WI38 (cell line): ENCODE measurements at regions not wholly inside any gene's neighbourhood (a gene's known extent, or its start where the extent isn't known, plus 50 kb on each side); places are given as distances from the start of the nearest gene placed in this dataset.

Experiments
- H3K4me3 ChIP-seq: 2 replicates; pipeline ENCODE4 v1.5.1; 2011; ENCODE audit warnings: low read depth, mild to moderate bottlenecking, control low read depth, low read length
- TF ChIP-seq, protein P1 (sequence below): IDR thresholded peaks from 2 replicates; pipeline ENCODE4 v1.5.1; 2012; ENCODE audit warnings: low read depth, mild to moderate bottlenecking, control low read depth, low read length

DNA sequence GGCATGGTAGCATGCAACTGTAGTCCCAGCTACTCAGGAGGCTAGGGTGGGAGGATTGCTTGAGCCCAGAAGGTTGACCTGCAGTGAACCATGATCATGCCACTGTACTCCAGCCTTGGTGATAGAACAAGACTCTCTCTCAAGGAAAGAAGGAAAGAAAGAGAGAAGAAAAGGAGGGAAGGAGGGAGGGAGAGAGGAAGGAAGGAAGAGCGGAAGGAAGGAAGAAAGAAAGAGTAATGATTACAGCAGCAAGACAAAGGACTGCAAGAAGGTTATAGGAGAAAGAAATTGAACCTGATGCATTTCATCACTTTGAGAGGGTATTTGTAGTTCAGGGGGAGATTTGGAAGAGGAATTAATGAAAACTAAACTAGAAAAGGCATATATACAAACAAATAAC is 155.7 kb downstream of the LACC1 start:
- no peak overlapping the region for H3K4me3 ChIP-seq
- TF ChIP-seq, protein P1, sequence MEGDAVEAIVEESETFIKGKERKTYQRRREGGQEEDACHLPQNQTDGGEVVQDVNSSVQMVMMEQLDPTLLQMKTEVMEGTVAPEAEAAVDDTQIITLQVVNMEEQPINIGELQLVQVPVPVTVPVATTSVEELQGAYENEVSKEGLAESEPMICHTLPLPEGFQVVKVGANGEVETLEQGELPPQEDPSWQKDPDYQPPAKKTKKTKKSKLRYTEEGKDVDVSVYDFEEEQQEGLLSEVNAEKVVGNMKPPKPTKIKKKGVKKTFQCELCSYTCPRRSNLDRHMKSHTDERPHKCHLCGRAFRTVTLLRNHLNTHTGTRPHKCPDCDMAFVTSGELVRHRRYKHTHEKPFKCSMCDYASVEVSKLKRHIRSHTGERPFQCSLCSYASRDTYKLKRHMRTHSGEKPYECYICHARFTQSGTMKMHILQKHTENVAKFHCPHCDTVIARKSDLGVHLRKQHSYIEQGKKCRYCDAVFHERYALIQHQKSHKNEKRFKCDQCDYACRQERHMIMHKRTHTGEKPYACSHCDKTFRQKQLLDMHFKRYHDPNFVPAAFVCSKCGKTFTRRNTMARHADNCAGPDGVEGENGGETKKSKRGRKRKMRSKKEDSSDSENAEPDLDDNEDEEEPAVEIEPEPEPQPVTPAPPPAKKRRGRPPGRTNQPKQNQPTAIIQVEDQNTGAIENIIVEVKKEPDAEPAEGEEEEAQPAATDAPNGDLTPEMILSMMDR: no peak

DNA sequence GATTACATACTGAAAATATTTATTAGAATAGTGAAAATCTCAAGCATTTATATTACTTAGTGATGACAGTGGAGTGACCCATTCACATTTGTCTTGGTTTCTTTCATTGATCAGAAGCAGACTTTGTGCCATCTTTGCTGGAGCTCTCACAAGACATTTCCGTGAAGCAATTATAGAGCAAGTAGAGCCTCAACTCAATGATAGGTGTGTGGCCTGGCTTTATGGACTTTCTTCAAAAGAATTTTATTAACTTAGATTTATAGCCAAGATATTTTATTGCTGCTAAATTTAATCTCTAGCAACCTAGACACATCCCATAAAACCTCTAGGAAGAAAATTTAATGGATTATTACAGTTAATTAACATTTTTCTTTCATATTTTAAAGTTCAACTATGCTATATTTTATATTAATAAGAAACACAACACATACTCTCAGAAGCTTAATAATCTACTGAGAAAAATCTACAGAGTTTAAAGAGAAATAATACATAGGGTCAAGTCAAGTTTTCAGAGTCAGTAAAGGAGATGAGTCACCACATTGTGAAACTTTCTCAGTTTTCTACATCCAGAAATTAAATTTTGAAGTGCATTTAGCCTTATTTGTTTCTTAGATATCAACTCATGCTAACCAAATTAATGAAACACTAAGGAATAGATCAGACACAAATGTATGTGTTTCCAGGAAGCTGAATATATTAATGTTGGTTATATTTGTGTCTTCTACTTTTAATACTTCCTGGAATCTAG is 160.5 kb downstream of the LACC1 start:
- TF ChIP-seq, protein P1: no peak
- H3K4me3 ChIP-seq: no peak overlapping the region

DNA sequence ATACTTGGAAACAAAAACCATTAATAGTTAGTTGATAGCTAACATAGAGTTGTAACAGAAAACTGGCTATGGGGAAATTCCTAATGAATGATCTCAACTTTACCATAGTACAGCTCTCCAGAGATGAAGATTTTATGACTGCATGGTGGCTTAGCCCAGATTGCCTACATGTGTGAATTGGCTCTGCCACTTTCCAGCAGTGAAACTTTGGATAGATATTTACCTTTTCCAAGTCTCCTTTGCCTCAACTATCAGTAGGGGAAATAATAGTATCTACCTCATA is 161.1 kb downstream of the LACC1 start:
- TF ChIP-seq, protein P1: no peak
- no peak overlapping the region for H3K4me3 ChIP-seq

DNA sequence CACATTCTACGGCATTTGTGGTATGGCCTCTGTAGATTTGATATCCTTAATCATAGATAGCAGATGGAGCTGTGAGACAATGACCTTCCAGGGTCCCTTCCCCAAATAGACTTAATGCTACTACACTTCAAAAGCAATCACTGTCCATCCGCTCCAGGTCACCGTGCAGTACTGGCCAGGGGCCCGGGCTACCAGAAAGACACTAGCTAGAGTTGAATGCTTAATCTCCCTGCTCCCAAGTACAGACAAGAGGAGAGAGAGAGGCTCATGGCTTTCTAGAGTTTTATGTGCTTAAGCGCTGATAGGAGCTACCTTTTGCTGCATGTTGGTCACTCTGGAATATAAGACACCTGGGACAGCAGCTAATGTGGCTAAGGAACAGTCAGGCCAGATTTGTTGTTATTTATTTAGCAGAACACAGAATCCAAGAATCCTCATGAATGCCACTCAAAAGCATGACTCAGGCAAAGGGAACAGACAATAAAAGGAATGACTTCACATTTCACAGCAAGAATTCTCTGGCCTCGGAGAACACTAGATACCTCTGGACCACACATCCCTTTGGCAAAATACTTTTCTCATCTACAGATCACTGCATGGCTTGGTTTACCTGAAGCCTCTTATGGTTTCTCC is 165.0 kb downstream of the LACC1 start:
- TF ChIP-seq, protein P1: no peak

DNA sequence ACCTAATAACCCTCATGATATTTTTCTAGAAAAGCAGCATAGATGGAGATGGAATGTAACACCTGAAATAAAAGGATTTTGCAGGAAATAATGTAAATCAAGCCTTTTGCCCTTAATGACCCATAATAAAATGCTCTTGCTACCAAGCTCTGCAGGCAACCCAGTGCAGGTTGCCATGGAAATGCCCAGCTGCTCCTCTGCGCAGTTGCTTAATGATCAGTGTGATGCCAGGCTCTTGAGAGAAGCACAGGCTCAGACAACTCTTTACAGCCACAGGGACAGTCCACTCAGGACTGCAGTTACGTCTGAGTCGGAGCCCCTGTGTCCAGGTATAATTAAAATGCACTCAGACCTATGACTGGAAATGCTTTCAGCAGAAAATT is 165.5 kb downstream of the LACC1 start:
- TF ChIP-seq, protein P1: no peak
- H3K4me3 ChIP-seq: no peak overlapping the region

More for the DNA sequence above, 165.0 kb downstream of the LACC1 start:
- H3K4me3 ChIP-seq: no peak overlapping the region

DNA sequence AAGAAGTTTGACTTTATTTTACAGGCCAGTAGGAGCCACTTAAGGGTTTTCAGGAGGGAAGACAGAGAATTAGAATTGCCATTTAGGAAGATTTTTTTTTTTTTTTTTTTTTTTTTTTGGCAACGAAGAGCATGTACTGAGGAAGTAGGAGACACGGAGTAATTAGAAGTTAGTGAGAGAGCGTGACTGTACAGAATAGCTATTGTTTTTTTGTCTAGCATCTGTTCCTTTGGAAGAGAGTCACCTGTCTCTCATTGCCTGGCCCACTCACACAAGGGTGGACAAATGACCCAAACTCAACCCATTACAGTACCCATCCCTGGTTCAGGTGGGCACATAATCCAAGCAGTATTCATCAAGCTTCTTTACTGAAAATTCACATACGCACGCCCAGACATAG is 166.7 kb downstream of the LACC1 start:
- H3K4me3 ChIP-seq: no peak overlapping the region
- TF ChIP-seq, protein P1: no peak

DNA sequence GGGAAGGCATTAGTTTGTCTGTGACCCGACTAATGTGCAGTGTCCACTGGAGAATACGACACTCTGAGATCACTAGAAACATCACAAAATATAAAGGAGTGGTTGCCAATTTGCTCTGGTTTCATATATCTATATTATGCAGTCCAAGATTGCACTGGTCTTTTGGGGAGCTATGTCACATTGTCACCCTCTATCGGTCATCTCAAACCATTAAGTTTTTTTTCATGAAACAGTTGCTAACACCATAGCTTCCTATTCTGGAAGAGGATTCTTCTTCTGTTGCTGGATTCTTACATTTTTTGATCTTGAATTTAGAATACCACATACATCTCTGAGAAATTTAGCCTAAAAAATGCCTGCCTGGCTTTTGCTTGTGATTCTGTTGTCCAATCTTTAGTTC is 168.6 kb downstream of the LACC1 start:
- no peak overlapping the region for H3K4me3 ChIP-seq
- TF ChIP-seq, protein P1: 0 out of 2 replicates have a peak, but pooled peaks have one; percentile 9
